NCI-H526 treated with DMSO at 0.1 percent for 48 hours (cell line): ENCODE measurements at regions not wholly inside any gene's neighbourhood (a gene's known extent, or its start where the extent isn't known, plus 50 kb on each side); places are given as distances from the start of the nearest gene placed in this dataset.

ENCODE experiments used
- DNase-seq: peaks from one replicate; lab custom pipeline; 2025; lab: John Stamatoyannopoulos, UW

- DNase-seq = no peak
Measured at GRCh38 chr4:144302704-144303536, 162.4 kb upstream of the GYPA start.

GRCh38 chr4:144304025-144304424 lies 163.5 kb upstream of the GYPA start:
- no peak for DNase-seq

- DNase-seq = no peak
Measured at GRCh38 chr4:144310535-144310934, 170.0 kb upstream of the GYPA start.

- no peak for DNase-seq
Measured at GRCh38 chr4:144313370-144313769, 172.9 kb upstream of the GYPA start.

GRCh38 chr4:144316869-144317268 lies 176.4 kb upstream of the GYPA start:
- no peak for DNase-seq

GRCh38 chr4:144318797-144319196 lies 178.3 kb upstream of the GYPA start:
- no peak for DNase-seq

GRCh38 chr4:144336633-144337032 lies 196.1 kb upstream of the GYPA start:
- DNase-seq = no peak

GRCh38 chr4:144338148-144338547 lies 197.6 kb upstream of the GYPA start:
- DNase-seq = no peak

- no peak for DNase-seq
Measured at GRCh38 chr4:144338834-144339233, 198.3 kb upstream of the GYPA start.

- no peak for DNase-seq
Measured at GRCh38 chr4:144340931-144341330, 200.4 kb upstream of the GYPA start.

GRCh38 chr4:144342949-144343760 lies 202.6 kb upstream of the GYPA start:
- no peak for DNase-seq

GRCh38 chr4:144347121-144347520 lies 206.6 kb upstream of the GYPA start:
- DNase-seq = no peak

GRCh38 chr4:144350706-144351105 lies 210.2 kb upstream of the GYPA start:
- no peak for DNase-seq

- DNase-seq = no peak
Measured at GRCh38 chr4:144351306-144351705, 210.8 kb upstream of the GYPA start.

GRCh38 chr4:144353292-144353691 lies 212.8 kb upstream of the GYPA start:
- no peak for DNase-seq

- DNase-seq = no peak
Measured at GRCh38 chr4:144355811-144356757, 215.6 kb upstream of the GYPA start.

- DNase-seq = no peak
Measured at GRCh38 chr4:144356941-144357381, 216.4 kb upstream of the GYPA start.

GRCh38 chr4:144357975-144358374 lies 217.5 kb upstream of the GYPA start:
- no peak for DNase-seq

GRCh38 chr4:144360146-144360793 lies 219.8 kb upstream of the GYPA start:
- DNase-seq = no peak

- DNase-seq = no peak
Measured at GRCh38 chr4:144362366-144362765, 221.8 kb upstream of the GYPA start.

- DNase-seq = no peak
Measured at GRCh38 chr4:144363890-144364289, 223.4 kb upstream of the GYPA start.

- no peak for DNase-seq
Measured at GRCh38 chr4:144366425-144366824, 225.9 kb upstream of the GYPA start.
